Testis (tissue), 2 donors: ENCODE measurements at regions not wholly inside any gene's neighbourhood (a gene's known extent, or its start where the extent isn't known, plus 50 kb on each side); places are given as distances from the start of the nearest gene placed in this dataset.

Source experiments
- DNase-seq: peaks from one replicate; pipeline ENCODE4 v3.0.0-alpha.2; 2019
- H3K27ac ChIP-seq, 2 donors: fragments of 200-600 bp; sonication (generic); one replicate each; pipeline ENCODE4 v1.5.1; 2019
- H3K27me3 ChIP-seq: fragments of 200-600 bp; sonication (generic); one replicate; pipeline ENCODE4 v1.5.1; 2019
- H3K36me3 ChIP-seq: fragments of 200-600 bp; sonication (generic); one replicate; pipeline ENCODE4 v1.5.1; 2017; ENCODE audit warnings: low read depth; ENCODE audit errors: missing control alignments
- H3K4me1 ChIP-seq: fragments of 200-600 bp; sonication (generic); one replicate; pipeline ENCODE4 v1.5.1; 2019
- H3K4me3 ChIP-seq, 2 donors: fragments of 200-600 bp; sonication (generic); one replicate each; pipeline ENCODE4 v1.5.1; 2017 to 2019
- H3K9me3 ChIP-seq: fragments of 200-600 bp; sonication (generic); one replicate; pipeline ENCODE4 v1.5.1; 2017
- CTCF ChIP-seq, 3 experiments: fragments of 450-650 bp in 2 of 3; fragments of 200-600 bp in 1 of 3; sonication (generic) in 1 of 3; IDR thresholded peaks; one replicate each; pipeline ENCODE4 v1.5.1; 2016 to 2019; ENCODE audit warnings: antibody characterized with exemption in 3 of 3, mild to moderate bottlenecking in 2 of 3, moderate library complexity in 1 of 3
- POLR2A ChIP-seq: fragments of 450-650 bp; IDR thresholded peaks from one replicate; pipeline ENCODE4 v1.6.1; 2017; ENCODE audit warnings: antibody characterized with exemption, mild to moderate bottlenecking, moderate library complexity
- WGBS, 2 donors: methylation state at CpG; one replicate each; pipeline ENCODE4 v1.1.5; 2018; 5-methylcytosine and 5-hydroxymethylcytosine counted together
- intact Hi-C: fragments of 100-400 bp; cut with DNase I; formaldehyde crosslinking; loops from one replicate; pipeline ENCODE4 v1.15.1; 2023; ENCODE audit warnings: low total_unique reads

GRCh38 chr16:47858333-47858982, 297.3 kb downstream of the ABCC12 start:
- H3K27me3 ChIP-seq = no peaks in the 10 kb centered on the region
- WGBS, 2 donors = 47 to 54% methylated on average over 3 to 9 of the region's 9 CpGs
- DNase-seq = no peak

GRCh38 chr16:47855431-47855830, 300.4 kb downstream of the ABCC12 start:
- no peaks in the 10 kb centered on the region for H3K36me3 ChIP-seq
- H3K4me1 ChIP-seq = no peaks in the 10 kb centered on the region
- intact Hi-C loops = no loop called here
- no peak overlapping the region for H3K4me3 ChIP-seq
- TF ChIP-seq POLR2A = no peak
- no peak for TF ChIP-seq CTCF (IDR thresholded peaks at IDR 0.05)
- H3K27me3 ChIP-seq = no peaks in the 10 kb centered on the region
- 84 to 96% methylated on average over 3 of the region's 3 CpGs for WGBS, 2 donors
- no peaks in the 10 kb centered on the region for H3K9me3 ChIP-seq
- no peak overlapping the region for H3K27ac ChIP-seq
- no peak for DNase-seq

More at GRCh38 chr16:47858333-47858982, 297.3 kb downstream of the ABCC12 start:
- Histone ChIP-seq H3K36me3 (no peaks in the 10 kb centered on the region), H3K4me1 (no peaks in the 10 kb centered on the region), H3K4me3 (no peak overlapping the region), H3K9me3 (no peaks in the 10 kb centered on the region), H3K27ac (no peak overlapping the region)
- intact Hi-C loops = no loop called here
- TF ChIP-seq POLR2A (no peak), CTCF (IDR thresholded peaks at IDR 0.05) (no peak)

GRCh38 chr16:47854737-47855136, 301.1 kb downstream of the ABCC12 start:
- DNase-seq = no peak
- no peak for TF ChIP-seq CTCF (IDR thresholded peaks at IDR 0.05)
- TF ChIP-seq POLR2A = no peak
- WGBS, 2 donors = 81 to 88% methylated on average over 2 of the region's 2 CpGs
- H3K4me3 ChIP-seq = no peak overlapping the region
- H3K9me3 ChIP-seq = no peaks in the 10 kb centered on the region
- H3K4me1 ChIP-seq = no peaks in the 10 kb centered on the region
- H3K27me3 ChIP-seq = no peaks in the 10 kb centered on the region
- H3K36me3 ChIP-seq = no peaks in the 10 kb centered on the region
- intact Hi-C loops = no loop called here
- no peak overlapping the region for H3K27ac ChIP-seq

- no peak for DNase-seq
- intact Hi-C loops = no loop called here
- H3K27me3 ChIP-seq = no peaks in the 10 kb centered on the region
- no peak for TF ChIP-seq POLR2A
- no peak for TF ChIP-seq CTCF (IDR thresholded peaks at IDR 0.05)
- H3K36me3 ChIP-seq = no peaks in the 10 kb centered on the region
- no peaks in the 10 kb centered on the region for H3K9me3 ChIP-seq
- 70 to 71% methylated on average over 6 of the region's 6 CpGs for WGBS, 2 donors
- H3K27ac ChIP-seq = no peak overlapping the region
- no peaks in the 10 kb centered on the region for H3K4me1 ChIP-seq
- no peak overlapping the region for H3K4me3 ChIP-seq
These were observed 302.8 kb downstream of the ABCC12 start for GRCh38 chr16:47852991-47853390.

- H3K27me3 ChIP-seq = no peaks in the 10 kb centered on the region
- no peaks in the 10 kb centered on the region for H3K36me3 ChIP-seq
- intact Hi-C loops = no loop called here
- DNase-seq = no peak
- 57 to 60% methylated on average over 6 to 8 of the region's 8 CpGs for WGBS, 2 donors
- TF ChIP-seq CTCF (IDR thresholded peaks at IDR 0.05) = no peak
- TF ChIP-seq POLR2A = no peak
- H3K4me3 ChIP-seq = no peak overlapping the region
- H3K27ac ChIP-seq = no peak overlapping the region
- H3K9me3 ChIP-seq = no peaks in the 10 kb centered on the region
- no peaks in the 10 kb centered on the region for H3K4me1 ChIP-seq
These were observed 304.6 kb downstream of the ABCC12 start for GRCh38 chr16:47851146-47851545.
